DOHH2 (cell line): ENCODE measurements at regions not wholly inside any gene's neighbourhood (a gene's known extent, or its start where the extent isn't known, plus 50 kb on each side); places are given as distances from the start of the nearest gene placed in this dataset.

Experiments used
- CTCF ChIP-seq: fragments of 200-600 bp; sonication (generic); IDR thresholded peaks from one replicate; pipeline ENCODE4 v1.5.1; 2014; ENCODE audit warnings: antibody characterized with exemption, mild to moderate bottlenecking, low read depth, low read length; ENCODE audit not compliant: poor library complexity, severe bottlenecking
- EZH2phosphoT487 ChIP-seq: fragments of 200-600 bp; sonication (generic); IDR thresholded peaks from 2 replicates; pipeline ENCODE4 v1.6.1; 2017; ENCODE audit warnings: borderline replicate concordance, mild to moderate bottlenecking, antibody characterized with exemption, low read length, moderate library complexity, mixed read lengths

DNA sequence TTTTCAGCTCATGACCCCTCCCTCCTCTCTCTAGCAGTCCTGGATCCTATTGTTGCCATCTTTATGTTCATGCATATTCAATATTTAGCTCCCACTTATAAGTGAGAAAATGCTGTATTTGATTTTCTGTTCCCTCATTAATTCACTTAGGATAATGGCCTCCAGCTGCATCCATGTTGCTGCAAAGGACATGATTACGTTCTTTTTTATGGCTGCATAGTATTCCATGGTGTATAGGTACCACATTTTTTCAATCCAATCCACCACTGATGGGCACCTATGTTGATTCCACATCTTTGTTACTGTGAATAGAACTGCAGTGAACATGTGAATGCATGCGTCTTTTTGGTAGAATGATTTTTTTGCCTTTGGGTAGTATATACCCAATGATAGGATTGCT, 188.4 kb downstream of the FOXL1 start:
- TF ChIP-seq CTCF, result no peak
- no peak for TF ChIP-seq EZH2phosphoT487
